Natural killer cell (primary cell): ENCODE measurements at regions not wholly inside any gene's neighbourhood (a gene's known extent, or its start where the extent isn't known, plus 50 kb on each side); places are given as distances from the start of the nearest gene placed in this dataset.
A peak's percentile ranks its signal among the peaks of the same experiment; 100 is the strongest.

Experiments used
- ATAC-seq, 3 donors: fragments of 150-1000 bp in 2 of 3; fragments of 200-7000 bp in 1 of 3; cut with Tn5 transposase; 1 replicate in 1 of 3; 2 replicates in 2 of 3; pipeline ENCODE4 v1.10.0; 2021; ENCODE audit warnings: mild to moderate bottlenecking in 2 of 3, moderate library complexity in 2 of 3
- DNase-seq, 2 donors: peaks; one replicate each; pipeline versions ENCODE4 v3.0.0 to v3.0.0-alpha.2; 2013 to 2021; ENCODE audit warnings: mixed read lengths in 1 of 2
- H3K27ac ChIP-seq: one replicate; pipeline ENCODE4 v1.5.1; 2013; ENCODE audit warnings: mild to moderate bottlenecking, low read length
- H3K27me3 ChIP-seq: one replicate; pipeline ENCODE4 v1.6.1; 2013; ENCODE audit warnings: low read length; ENCODE audit not compliant: control insufficient read depth, insufficient read depth
- H3K36me3 ChIP-seq: one replicate; pipeline ENCODE4 v1.6.1; 2013; ENCODE audit warnings: low read length; ENCODE audit not compliant: control insufficient read depth, insufficient read depth
- H3K4me1 ChIP-seq: one replicate; pipeline ENCODE4 v1.6.1; 2013; ENCODE audit warnings: low read length; ENCODE audit not compliant: control insufficient read depth, insufficient read depth
- H3K4me3 ChIP-seq: one replicate; pipeline ENCODE4 v1.5.1; 2013; ENCODE audit warnings: low read length
- H3K9me3 ChIP-seq: one replicate; pipeline ENCODE4 v1.6.1; 2013; ENCODE audit warnings: low read length; ENCODE audit not compliant: control insufficient read depth, insufficient read depth
- H3K27ac Mint-ChIP-seq, 2 donors: one replicate each; pipeline ENCODE4 v1.8.0; 2022; ENCODE audit warnings: mild to moderate bottlenecking in 2 of 2, mixed read lengths in 2 of 2, moderate library complexity in 1 of 2
- H3K27me3 Mint-ChIP-seq, 2 donors: one replicate each; pipeline ENCODE4 v1.8.0; 2022; ENCODE audit warnings: low read depth in 2 of 2, mixed read lengths in 2 of 2
- H3K36me3 Mint-ChIP-seq: one replicate; pipeline ENCODE4 v1.8.0; 2022; ENCODE audit warnings: mixed read lengths
- H3K4me1 Mint-ChIP-seq, 2 donors: one replicate each; pipeline ENCODE4 v1.8.0; 2022; ENCODE audit warnings: mixed read lengths in 2 of 2
- H3K4me3 Mint-ChIP-seq: one replicate; pipeline ENCODE4 v1.8.0; 2022; ENCODE audit warnings: mild to moderate bottlenecking, moderate library complexity, mixed read lengths
- H3K9me3 Mint-ChIP-seq, 2 donors: one replicate each; pipeline ENCODE4 v1.8.0; 2022; ENCODE audit warnings: mixed read lengths in 2 of 2
- CTCF ChIP-seq: fragments of 200-600 bp; IDR thresholded peaks from one replicate; pipeline ENCODE4 v1.8.0; 2022; ENCODE audit warnings: antibody characterized with exemption
- WGBS: methylation state at CpG from one replicate; pipeline ENCODE4 v1.1.7; 2013; ENCODE audit warnings: missing lambda C conversion rate; ENCODE audit not compliant: insufficient coverage; 5-methylcytosine and 5-hydroxymethylcytosine counted together
- intact Hi-C: fragments of 100-400 bp; cut with micrococcal nuclease; formaldehyde crosslinking; loops from one replicate; pipeline ENCODE4 v1.14.2; 2022

- WGBS = 67% methylated on average over 1 of the region's 1 CpG
- H3K27ac ChIP-seq = no peak overlapping the region
- H3K4me3 ChIP-seq = no peak overlapping the region
- no peak for TF ChIP-seq CTCF
- Mint-ChIP-seq H3K4me1 (peaks cover 7 to 11% of the 10 kb centered on the region in 2 donors), H3K9me3 (peaks cover 0 to 2% of the 10 kb centered on the region in 2 donors), H3K36me3 (no peaks in the 10 kb centered on the region), H3K4me3 (no peak overlapping the region), H3K27me3 (peaks cover 0 to 2% of the 10 kb centered on the region in 2 donors), H3K27ac (no peak overlapping the region)
- H3K36me3 ChIP-seq = no peaks in the 10 kb centered on the region
- H3K4me1 ChIP-seq = peaks cover 3% of the 10 kb centered on the region
- peaks cover 5% of the 10 kb centered on the region for H3K27me3 ChIP-seq
- intact Hi-C loops = no loop called here
- ATAC-seq (no peak), DNase-seq (no peak)
- no peaks in the 10 kb centered on the region for H3K9me3 ChIP-seq
These were observed 360.5 kb upstream of the DAB1 start for GRCh38 chr1:57784356-57784755.

GRCh38 chr1:57782357-57782756, 358.5 kb upstream of the DAB1 start:
- Histone ChIP-seq H3K9me3 (no peaks in the 10 kb centered on the region), H3K27me3 (peaks cover 5% of the 10 kb centered on the region), H3K27ac (no peak overlapping the region), H3K4me3 (no peak overlapping the region), H3K4me1 (peaks cover 3% of the 10 kb centered on the region), H3K36me3 (no peaks in the 10 kb centered on the region)
- TF ChIP-seq CTCF = no peak
- Mint-ChIP-seq H3K27ac (no peak overlapping the region), H3K36me3 (no peaks in the 10 kb centered on the region), H3K27me3 (peaks cover 9 to 12% of the 10 kb centered on the region in 2 donors), H3K4me3 (peak overlapping the region; percentile 17), H3K9me3 (peaks cover 0 to 2% of the 10 kb centered on the region in 2 donors), H3K4me1 (peaks cover 7 to 11% of the 10 kb centered on the region in 2 donors)
- ATAC-seq = peak in 1 of 3 donors; percentile 63
- intact Hi-C loops = no loop called here
- WGBS = no CpG with 5 or more reads among the region's 2 CpGs
- DNase-seq = no peak

GRCh38 chr1:57772580-57773195, 348.8 kb upstream of the DAB1 start:
- peaks cover 2 to 5% of the 10 kb centered on the region in 2 donors for H3K27me3 Mint-ChIP-seq
- H3K27ac Mint-ChIP-seq = no peak overlapping the region
- WGBS = no CpG with 5 or more reads among the region's 1 CpG
- Histone ChIP-seq H3K9me3 (no peaks in the 10 kb centered on the region), H3K27me3 (no peaks in the 10 kb centered on the region), H3K27ac (no peak overlapping the region), H3K4me3 (no peak overlapping the region), H3K4me1 (no peaks in the 10 kb centered on the region), H3K36me3 (no peaks in the 10 kb centered on the region)
- H3K4me3 Mint-ChIP-seq = no peak overlapping the region
- H3K4me1 Mint-ChIP-seq = no peaks in the 10 kb centered on the region
- DNase-seq (no peak), ATAC-seq (no peak)
- H3K9me3 Mint-ChIP-seq = no peaks in the 10 kb centered on the region
- no peak for TF ChIP-seq CTCF
- no peaks in the 10 kb centered on the region for H3K36me3 Mint-ChIP-seq
- intact Hi-C loops = no loop called here

- Mint-ChIP-seq H3K36me3 (no peaks in the 10 kb centered on the region), H3K27me3 (peaks cover 6 to 19% of the 10 kb centered on the region in 2 donors), H3K9me3 (peaks cover 0 to 3% of the 10 kb centered on the region in 2 donors), H3K27ac (no peak overlapping the region), H3K4me3 (no peak overlapping the region), H3K4me1 (no peaks in the 10 kb centered on the region)
- TF ChIP-seq CTCF = no peak
- ATAC-seq = no peak
- intact Hi-C loops = no loop called here
- H3K4me3 ChIP-seq = no peak overlapping the region
- no peak for DNase-seq
- no peaks in the 10 kb centered on the region for H3K4me1 ChIP-seq
- no peak overlapping the region for H3K27ac ChIP-seq
- H3K9me3 ChIP-seq = no peaks in the 10 kb centered on the region
- WGBS = 81% methylated on average over 4 of the region's 4 CpGs
- H3K36me3 ChIP-seq = no peaks in the 10 kb centered on the region
- H3K27me3 ChIP-seq = no peaks in the 10 kb centered on the region
These were observed 346.9 kb upstream of the DAB1 start for GRCh38 chr1:57770772-57771171.
